HUES48 (cell line): ENCODE measurements at regions not wholly inside any gene's neighbourhood (a gene's known extent, or its start where the extent isn't known, plus 50 kb on each side); places are given as distances from the start of the nearest gene placed in this dataset.

Experiments
- H3K27ac ChIP-seq: one replicate; pipeline ENCODE4 v1.7.0; 2013; ENCODE audit warnings: low read depth, low read length, inconsistent platforms
- H3K27me3 ChIP-seq: 2 replicates; pipeline ENCODE4 v1.6.1; 2013; ENCODE audit warnings: mild to moderate bottlenecking, low read length; ENCODE audit not compliant: control insufficient read depth, insufficient read depth
- H3K36me3 ChIP-seq: 2 replicates; pipeline ENCODE4 v1.6.1; 2013; ENCODE audit warnings: low read length; ENCODE audit not compliant: control insufficient read depth, insufficient read depth
- H3K4me1 ChIP-seq: 2 replicates; pipeline ENCODE4 v1.6.1; 2013; ENCODE audit warnings: mild to moderate bottlenecking, low read length; ENCODE audit not compliant: control insufficient read depth, insufficient read depth
- H3K4me3 ChIP-seq: 2 replicates; pipeline ENCODE4 v1.5.1; 2013; ENCODE audit warnings: mild to moderate bottlenecking, low read depth, low read length
- H3K9ac ChIP-seq: 2 replicates; pipeline ENCODE4 v1.6.1; 2013; ENCODE audit warnings: mild to moderate bottlenecking, low read depth, low read length, moderate library complexity
- H3K9me3 ChIP-seq: 2 replicates; pipeline ENCODE4 v1.6.1; 2013; ENCODE audit warnings: low read length; ENCODE audit not compliant: control insufficient read depth, insufficient read depth

DNA sequence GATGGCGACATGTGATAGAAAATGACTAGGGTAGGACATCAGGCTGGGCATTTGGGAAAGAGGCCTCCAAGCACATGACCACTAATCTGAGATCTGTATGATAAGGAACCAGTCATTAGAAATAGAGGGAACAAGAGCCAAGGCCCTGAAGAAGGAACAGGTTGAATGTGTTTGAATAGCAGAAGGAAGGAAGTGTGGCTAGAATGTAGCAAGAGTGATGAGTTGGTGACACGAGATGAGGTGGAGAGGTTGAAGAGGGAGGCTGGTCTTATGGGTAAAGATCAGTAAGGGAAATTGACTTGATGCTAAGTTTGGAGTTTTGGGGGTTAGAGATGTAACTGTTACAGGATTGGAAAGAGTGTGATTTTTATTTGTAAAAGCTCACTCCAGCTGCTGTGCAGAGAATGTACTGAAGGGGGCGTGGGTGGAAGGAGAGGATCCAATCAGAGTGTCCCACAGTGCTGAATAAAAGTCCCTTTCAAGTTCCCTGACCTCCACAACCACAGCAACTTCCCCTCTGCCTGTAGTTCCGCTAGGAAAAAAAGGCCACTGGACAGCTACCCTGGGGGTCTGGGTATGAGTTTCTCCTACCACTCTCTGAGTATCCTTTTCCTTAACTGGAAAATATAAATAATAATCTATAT is 295.0 kb downstream of the OMA1 start:
- Histone ChIP-seq H3K4me1 (peaks cover 21% of the 10 kb centered on the region), H3K27ac (no peak overlapping the region), H3K36me3 (no peaks in the 10 kb centered on the region), H3K4me3 (no peak overlapping the region), H3K9me3 (no peaks in the 10 kb centered on the region), H3K9ac (no peak overlapping the region), H3K27me3 (peaks cover 37% of the 10 kb centered on the region)

DNA sequence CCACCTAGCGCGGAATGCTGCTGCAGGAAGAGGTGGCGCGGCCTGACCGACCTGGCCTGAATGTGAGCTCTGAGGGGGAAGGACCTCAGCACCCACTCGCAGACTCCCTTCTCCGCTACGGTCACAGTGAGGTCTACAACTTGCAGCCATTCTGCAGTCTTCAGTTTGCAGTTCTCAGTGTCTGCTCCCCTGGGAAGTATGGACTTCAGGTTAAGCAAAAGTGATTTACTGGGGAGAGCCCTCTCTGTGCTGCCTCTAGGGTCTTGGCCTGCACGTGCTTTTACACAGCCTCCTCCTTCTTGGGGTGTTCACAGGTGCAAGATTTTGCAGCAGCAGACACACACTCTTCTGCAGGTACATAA is 296.0 kb downstream of the OMA1 start:
- H3K9ac ChIP-seq: no peak overlapping the region
- H3K4me1 ChIP-seq: peaks cover 21% of the 10 kb centered on the region
- no peaks in the 10 kb centered on the region for H3K36me3 ChIP-seq
- peaks cover 37% of the 10 kb centered on the region for H3K27me3 ChIP-seq
- H3K4me3 ChIP-seq: peak overlapping the region; percentile 71; the same call in 1 of the 2 replicates
- H3K27ac ChIP-seq: no peak overlapping the region
- no peaks in the 10 kb centered on the region for H3K9me3 ChIP-seq

DNA sequence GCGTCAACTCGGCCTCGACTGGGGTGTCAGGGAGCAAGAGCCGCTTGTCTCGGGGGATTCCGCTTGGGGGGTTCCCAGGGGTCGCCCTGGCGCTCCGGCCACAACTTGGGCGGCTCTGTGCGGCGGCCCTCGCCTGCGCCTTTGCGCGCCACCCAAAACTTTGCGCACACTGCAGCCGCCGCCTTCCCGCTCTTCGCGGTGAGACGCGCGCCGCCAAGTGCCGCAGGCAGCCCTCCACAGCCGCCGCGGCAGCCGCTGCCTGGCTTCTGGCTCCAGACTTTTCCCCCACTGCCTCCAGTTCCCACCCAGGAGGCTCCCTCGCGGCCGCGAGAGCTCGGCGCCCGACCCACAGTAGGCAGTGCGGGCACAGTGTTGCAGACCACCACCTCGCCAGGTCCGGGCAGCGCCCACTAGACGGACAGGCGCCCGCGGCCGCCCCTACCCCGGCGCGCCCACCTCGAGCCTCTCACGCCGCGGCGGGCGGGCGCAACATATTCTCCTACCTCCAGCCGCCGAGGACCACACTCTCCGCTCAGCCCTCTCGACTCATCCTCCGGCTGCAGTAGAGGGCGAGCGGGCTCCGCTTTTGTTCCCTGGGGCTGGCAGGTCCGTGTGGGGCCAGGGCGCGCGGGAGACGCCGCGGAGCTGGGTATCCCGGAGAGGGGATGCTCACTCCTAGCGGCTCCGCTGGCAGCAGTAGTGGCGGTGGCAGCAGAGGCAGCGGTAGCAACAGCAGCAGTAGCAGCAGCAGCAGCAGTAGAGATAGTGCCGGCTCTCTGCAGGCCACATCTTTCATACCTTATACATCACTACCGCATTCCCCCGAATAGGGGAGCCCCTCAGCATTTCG is 296.6 kb downstream of the OMA1 start:
- H3K36me3 ChIP-seq: no peaks in the 10 kb centered on the region
- no peaks in the 10 kb centered on the region for H3K9me3 ChIP-seq
- H3K27ac ChIP-seq: peak overlapping the region; percentile 8
- H3K27me3 ChIP-seq: peaks cover 37% of the 10 kb centered on the region
- no peak overlapping the region for H3K9ac ChIP-seq
- peaks cover 21% of the 10 kb centered on the region for H3K4me1 ChIP-seq
- peak overlapping the region; percentile 71 for H3K4me3 ChIP-seq

DNA sequence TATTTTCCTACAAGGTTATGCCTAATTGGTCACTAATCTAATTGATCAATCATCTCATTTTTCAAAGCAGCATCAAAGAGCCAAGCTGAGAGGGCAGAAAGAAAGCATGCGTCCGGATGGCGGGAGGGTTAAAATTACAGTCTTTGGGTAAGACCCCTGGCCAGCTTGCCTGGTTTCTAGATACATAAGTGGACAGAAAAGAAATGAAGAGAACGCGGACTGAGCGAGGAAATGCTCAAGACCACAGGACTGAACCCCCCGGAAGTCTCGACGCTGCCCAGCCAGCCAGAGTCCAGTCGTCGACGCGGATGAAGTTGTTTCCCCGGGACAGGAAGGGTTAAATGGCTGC is 297.2 kb downstream of the OMA1 start:
- no peak overlapping the region for H3K27ac ChIP-seq
- peaks cover 37% of the 10 kb centered on the region for H3K27me3 ChIP-seq
- no peaks in the 10 kb centered on the region for H3K9me3 ChIP-seq
- H3K9ac ChIP-seq: no peak overlapping the region
- no peaks in the 10 kb centered on the region for H3K36me3 ChIP-seq
- peaks cover 21% of the 10 kb centered on the region for H3K4me1 ChIP-seq
- peak overlapping the region; percentile 71 for H3K4me3 ChIP-seq

DNA sequence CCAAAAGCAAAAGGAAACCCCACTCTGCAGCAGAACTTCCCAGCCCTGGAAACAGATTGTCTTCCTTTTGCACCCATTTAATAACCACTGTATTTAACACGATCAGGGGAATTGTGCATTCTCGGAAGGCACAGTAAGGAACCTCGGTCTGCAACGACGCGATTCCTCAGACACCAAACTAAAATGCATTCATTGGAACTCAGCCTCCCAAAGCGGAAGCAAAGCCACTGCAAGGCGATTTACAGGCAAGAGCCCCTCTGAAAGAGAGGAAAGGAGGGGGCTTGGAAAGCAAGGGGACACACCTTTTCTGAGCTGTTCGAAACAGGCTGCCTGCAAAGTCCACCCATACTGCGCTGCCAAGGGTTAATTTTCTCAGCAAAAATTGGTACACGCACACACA is 297.7 kb downstream of the OMA1 start:
- peaks cover 37% of the 10 kb centered on the region for H3K27me3 ChIP-seq
- H3K4me3 ChIP-seq: peak overlapping the region; percentile 71
- peaks cover 21% of the 10 kb centered on the region for H3K4me1 ChIP-seq
- no peak overlapping the region for H3K9ac ChIP-seq
- H3K36me3 ChIP-seq: no peaks in the 10 kb centered on the region
- no peak overlapping the region for H3K27ac ChIP-seq
- H3K9me3 ChIP-seq: no peaks in the 10 kb centered on the region

DNA sequence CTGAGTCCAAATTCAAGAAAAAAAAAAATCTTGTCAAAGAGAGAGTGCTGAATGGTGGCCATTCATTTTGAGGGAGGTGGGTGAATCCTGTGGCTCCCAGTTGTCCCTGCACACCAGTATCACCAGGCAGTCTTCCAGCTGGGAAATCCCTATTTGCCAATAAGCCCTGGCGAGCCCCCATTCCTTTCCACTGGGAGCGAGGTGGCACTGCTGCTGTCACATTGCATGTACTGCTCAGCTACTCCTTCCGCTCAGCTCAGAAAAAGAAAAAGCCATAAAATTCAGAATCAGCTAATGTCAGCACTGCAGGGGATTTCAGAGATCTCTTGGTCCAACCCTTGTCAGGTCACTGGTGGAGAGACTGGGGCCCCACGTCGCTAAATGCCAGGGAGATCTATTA is 298.5 kb downstream of the OMA1 start:
- Histone ChIP-seq H3K4me3 (peak overlapping the region; percentile 71), H3K27ac (no peak overlapping the region), H3K36me3 (no peaks in the 10 kb centered on the region), H3K27me3 (peaks cover 37% of the 10 kb centered on the region), H3K9ac (no peak overlapping the region), H3K4me1 (peaks cover 21% of the 10 kb centered on the region), H3K9me3 (no peaks in the 10 kb centered on the region)

DNA sequence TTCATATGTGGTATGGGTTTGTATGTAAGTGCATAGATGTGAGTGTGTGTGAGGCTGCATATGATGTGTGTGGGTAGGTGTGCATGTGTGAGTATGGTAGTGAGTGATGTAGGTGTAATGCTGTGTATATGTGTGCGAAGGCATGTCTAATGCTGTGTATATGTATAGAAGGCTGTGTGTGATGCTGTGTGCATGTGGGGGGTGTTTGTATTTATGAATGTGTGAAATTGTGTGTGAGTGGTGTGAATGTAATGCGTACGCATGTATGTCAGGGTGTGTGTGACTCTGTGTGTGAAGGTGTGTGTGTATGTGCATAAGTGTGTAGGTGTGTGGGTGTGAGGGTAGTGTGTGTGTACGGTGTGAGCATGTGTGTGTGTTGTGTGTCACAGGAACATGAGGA is 300.0 kb downstream of the OMA1 start:
- H3K4me1 ChIP-seq: peaks cover 21% of the 10 kb centered on the region
- H3K36me3 ChIP-seq: no peaks in the 10 kb centered on the region
- no peak overlapping the region for H3K9ac ChIP-seq
- H3K4me3 ChIP-seq: no peak overlapping the region
- peaks cover 37% of the 10 kb centered on the region for H3K27me3 ChIP-seq
- no peak overlapping the region for H3K27ac ChIP-seq
- no peaks in the 10 kb centered on the region for H3K9me3 ChIP-seq

DNA sequence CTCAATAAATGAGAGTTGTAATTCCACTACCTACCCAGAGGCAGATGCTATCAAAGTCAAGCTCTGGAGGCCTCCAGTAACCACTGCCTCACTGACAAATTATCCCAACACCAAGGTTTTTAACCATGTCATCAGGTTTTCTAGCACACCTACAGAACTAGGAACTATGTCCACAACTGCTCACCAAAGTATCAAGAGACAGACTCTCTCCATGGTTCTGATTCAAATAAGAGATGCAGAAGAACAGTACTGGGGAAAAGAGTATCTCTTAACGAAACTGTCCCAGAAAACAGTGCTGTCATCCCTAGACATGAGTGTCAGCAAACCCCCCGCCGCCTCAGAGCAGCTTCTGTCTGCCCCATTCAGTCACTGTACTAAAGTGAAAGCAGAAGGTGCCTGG is 301.7 kb downstream of the OMA1 start:
- Histone ChIP-seq H3K4me1 (peaks cover 18% of the 10 kb centered on the region), H3K27me3 (peaks cover 27% of the 10 kb centered on the region), H3K36me3 (no peaks in the 10 kb centered on the region), H3K27ac (no peak overlapping the region), H3K9me3 (no peaks in the 10 kb centered on the region), H3K4me3 (no peak overlapping the region), H3K9ac (no peak overlapping the region)

DNA sequence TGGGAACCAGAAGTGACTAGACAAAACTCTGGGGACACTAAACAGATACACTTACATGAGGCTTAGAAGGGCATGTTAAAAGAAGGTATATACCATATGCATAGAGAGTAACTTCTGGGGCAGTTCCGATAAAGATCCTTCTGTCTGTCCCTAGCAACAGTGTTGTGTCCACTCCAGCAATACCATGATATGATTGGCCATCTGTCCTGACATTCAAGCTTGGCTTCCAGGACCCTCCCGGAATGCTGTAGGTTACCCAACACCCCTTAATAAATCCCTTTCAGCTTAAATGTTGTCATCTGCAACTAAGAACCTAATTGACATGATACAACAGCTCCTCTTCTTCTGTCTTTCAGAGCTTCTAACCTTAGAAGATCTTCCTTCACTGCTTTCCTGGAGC is 307.7 kb downstream of the OMA1 start:
- Histone ChIP-seq H3K9me3 (no peaks in the 10 kb centered on the region), H3K27me3 (no peaks in the 10 kb centered on the region), H3K9ac (no peak overlapping the region), H3K4me3 (no peak overlapping the region), H3K4me1 (peaks cover 47% of the 10 kb centered on the region), H3K27ac (peak overlapping the region; percentile 23), H3K36me3 (no peaks in the 10 kb centered on the region)

DNA sequence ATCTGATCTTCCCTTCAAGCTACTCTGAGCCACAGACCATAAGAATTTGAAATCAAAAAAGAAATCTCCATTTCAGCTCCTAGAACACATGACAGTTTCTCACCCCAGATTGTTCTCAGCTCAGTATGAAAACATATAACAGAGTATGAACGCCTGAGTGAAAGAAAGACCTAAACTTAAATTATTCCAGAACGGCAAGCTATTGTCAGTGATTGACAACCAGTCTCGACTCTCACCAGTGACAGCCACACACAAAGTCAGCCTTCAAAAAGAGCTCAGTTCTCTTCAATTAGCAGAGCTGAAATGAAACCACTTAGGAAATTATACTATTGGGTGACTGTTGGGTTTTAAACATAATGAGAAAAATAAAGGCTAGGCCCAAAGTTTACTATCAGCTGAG is 312.8 kb downstream of the OMA1 start:
- no peak overlapping the region for H3K27ac ChIP-seq
- no peak overlapping the region for H3K4me3 ChIP-seq
- H3K4me1 ChIP-seq: peaks cover 44% of the 10 kb centered on the region
- no peaks in the 10 kb centered on the region for H3K9me3 ChIP-seq
- no peaks in the 10 kb centered on the region for H3K27me3 ChIP-seq
- no peak overlapping the region for H3K9ac ChIP-seq
- H3K36me3 ChIP-seq: no peaks in the 10 kb centered on the region

DNA sequence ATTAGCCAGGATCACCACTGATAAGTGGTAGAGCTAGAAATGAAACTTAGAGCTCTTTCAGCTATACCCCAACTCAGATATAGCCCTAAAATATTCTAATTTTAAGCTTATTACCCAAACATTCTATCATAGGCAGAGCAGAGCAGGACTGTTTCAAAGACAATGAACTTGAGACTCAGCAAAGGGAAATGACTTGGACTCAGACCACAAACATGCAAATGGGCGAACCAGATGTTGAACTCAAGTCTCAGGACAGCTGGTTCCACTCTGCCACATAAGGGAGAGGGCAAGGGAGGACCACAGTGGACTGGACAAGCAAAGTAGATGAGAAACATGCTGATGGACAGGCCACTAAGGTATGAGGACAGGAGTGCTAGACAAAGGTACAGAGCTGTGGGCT is 315.3 kb downstream of the OMA1 start:
- no peak overlapping the region for H3K27ac ChIP-seq
- no peak overlapping the region for H3K4me3 ChIP-seq
- H3K36me3 ChIP-seq: no peaks in the 10 kb centered on the region
- H3K9me3 ChIP-seq: no peaks in the 10 kb centered on the region
- no peak overlapping the region for H3K9ac ChIP-seq
- no peaks in the 10 kb centered on the region for H3K27me3 ChIP-seq
- peaks cover 19% of the 10 kb centered on the region for H3K4me1 ChIP-seq
